ENCODE measurements at regions not wholly inside any gene's neighbourhood (a gene's known extent, or its start where the extent isn't known, plus 50 kb on each side); places are given as distances from the start of the nearest gene placed in this dataset.

DNA sequence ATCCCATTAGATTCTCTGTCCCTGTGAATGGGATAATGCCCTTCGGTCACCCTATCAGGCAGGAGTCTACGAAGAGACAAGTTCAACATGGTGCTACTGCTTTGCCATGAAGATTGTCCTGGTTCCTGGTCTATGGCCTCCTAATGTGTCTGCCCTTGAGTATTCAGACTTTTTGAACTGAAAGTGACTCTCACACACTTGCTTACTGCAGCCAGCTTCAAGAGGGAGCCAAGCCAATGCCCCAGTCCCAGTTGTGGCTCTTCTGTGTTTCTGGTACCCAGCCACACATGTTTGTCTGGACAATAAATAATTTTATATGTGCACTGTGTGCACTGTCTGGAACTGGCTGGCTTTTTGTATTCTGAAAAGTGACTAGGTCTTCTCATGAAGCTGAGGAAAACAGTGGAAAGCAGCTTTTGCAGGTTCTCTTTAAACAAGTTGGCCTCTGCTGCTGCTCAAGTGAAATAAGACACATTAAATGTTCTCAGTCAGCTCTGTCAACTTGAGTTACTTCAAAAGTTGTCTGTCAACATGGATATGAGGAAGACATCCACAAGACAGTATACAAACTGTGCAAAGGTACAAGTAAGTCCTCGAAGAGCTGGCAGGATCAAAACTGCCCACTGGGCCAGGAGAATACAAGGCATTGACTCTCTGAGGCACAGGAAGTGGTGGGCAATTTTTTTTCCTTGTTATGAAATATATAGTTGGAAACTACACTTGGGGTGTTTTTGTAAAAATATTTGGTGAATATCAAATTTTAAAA lies 60.0 kb downstream of the ZNF608 start:
- TF ChIP-seq, protein P1, sequence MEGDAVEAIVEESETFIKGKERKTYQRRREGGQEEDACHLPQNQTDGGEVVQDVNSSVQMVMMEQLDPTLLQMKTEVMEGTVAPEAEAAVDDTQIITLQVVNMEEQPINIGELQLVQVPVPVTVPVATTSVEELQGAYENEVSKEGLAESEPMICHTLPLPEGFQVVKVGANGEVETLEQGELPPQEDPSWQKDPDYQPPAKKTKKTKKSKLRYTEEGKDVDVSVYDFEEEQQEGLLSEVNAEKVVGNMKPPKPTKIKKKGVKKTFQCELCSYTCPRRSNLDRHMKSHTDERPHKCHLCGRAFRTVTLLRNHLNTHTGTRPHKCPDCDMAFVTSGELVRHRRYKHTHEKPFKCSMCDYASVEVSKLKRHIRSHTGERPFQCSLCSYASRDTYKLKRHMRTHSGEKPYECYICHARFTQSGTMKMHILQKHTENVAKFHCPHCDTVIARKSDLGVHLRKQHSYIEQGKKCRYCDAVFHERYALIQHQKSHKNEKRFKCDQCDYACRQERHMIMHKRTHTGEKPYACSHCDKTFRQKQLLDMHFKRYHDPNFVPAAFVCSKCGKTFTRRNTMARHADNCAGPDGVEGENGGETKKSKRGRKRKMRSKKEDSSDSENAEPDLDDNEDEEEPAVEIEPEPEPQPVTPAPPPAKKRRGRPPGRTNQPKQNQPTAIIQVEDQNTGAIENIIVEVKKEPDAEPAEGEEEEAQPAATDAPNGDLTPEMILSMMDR (IDR thresholded peaks at IDR 0.05) = no peak
- TF ChIP-seq POLR2A (IDR thresholded peaks at IDR 0.05) = no peak
